ENCODE measurements at regions not wholly inside any gene's neighbourhood (a gene's known extent, or its start where the extent isn't known, plus 50 kb on each side); places are given as distances from the start of the nearest gene placed in this dataset.
"Not testable (repeated sequence)": the region's sequence is repeated elsewhere in the genome, so short reads cannot be mapped to it uniquely, and the experiment has no call there.

DNA sequence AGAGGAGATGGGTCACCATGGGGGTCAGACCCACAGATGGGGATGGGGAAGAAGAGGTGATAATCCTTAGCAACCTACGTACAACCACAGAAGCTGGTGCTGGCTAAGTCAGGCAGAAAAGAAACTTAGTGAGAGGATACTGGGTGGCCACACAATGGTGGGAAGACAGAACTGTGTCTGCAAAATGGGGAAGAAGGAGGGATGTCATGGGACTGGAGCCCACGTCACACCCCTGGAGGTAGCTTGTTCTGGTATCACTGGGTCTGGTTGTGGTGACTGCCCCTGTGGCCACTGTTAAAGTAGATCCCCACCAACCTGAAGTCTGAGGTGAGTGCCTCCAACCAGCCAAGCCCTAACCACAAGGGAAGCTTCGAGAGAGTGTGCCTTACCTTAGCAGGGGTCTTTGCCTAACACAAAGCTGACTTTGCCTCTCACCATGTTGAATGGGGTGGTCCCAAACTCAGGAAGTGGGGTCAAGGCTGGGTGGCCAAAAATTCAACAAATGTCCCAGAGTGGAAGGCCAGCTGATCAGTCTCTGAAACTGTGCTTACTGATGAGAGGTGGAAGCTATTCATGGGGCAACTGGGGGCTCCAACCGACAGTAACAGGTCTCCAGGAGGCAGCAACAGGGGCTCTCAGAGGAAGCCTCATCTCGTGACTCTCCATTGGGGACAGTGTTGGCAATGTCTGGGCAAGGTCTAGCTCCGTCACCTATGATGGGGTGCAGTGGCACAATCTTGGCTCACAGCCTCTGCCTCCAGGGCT lies 64.8 kb upstream of the SLC1A4 start:
- peaks cover 25% of the 10 kb centered on the region; the same call in 1 of the 2 replicates for H3K79me2 ChIP-seq (ENCODE audit: low read length)
- H3K27me3 ChIP-seq (ENCODE audit: low read depth, low read length) = no peaks in the 10 kb centered on the region
- H3K9me3 ChIP-seq (ENCODE audit: insufficient read depth, low read length) = no peaks in the 10 kb centered on the region
- no peak overlapping the region for H3K4me3 ChIP-seq (ENCODE audit: low read length)
- peaks cover 11% of the 10 kb centered on the region for H3K4me1 ChIP-seq (ENCODE audit: low read length)
- no peaks in the 10 kb centered on the region for H4K20me1 ChIP-seq (ENCODE audit: insufficient read depth, low read length)
- H3K4me2 ChIP-seq (ENCODE audit: low read length) = no peak overlapping the region
- H2AFZ ChIP-seq (ENCODE audit: low read depth, low read length) = no peak overlapping the region
- H3K9ac ChIP-seq (ENCODE audit: low read length) = no peak overlapping the region
- TF ChIP-seq, protein P1, sequence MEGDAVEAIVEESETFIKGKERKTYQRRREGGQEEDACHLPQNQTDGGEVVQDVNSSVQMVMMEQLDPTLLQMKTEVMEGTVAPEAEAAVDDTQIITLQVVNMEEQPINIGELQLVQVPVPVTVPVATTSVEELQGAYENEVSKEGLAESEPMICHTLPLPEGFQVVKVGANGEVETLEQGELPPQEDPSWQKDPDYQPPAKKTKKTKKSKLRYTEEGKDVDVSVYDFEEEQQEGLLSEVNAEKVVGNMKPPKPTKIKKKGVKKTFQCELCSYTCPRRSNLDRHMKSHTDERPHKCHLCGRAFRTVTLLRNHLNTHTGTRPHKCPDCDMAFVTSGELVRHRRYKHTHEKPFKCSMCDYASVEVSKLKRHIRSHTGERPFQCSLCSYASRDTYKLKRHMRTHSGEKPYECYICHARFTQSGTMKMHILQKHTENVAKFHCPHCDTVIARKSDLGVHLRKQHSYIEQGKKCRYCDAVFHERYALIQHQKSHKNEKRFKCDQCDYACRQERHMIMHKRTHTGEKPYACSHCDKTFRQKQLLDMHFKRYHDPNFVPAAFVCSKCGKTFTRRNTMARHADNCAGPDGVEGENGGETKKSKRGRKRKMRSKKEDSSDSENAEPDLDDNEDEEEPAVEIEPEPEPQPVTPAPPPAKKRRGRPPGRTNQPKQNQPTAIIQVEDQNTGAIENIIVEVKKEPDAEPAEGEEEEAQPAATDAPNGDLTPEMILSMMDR (IDR thresholded peaks at IDR 0.05; ENCODE audit: low read depth, low read length) = no peak
- no peak for TF ChIP-seq EZH2phosphoT487 (IDR thresholded peaks at IDR 0.05; ENCODE audit: low read depth)
- no peak overlapping the region for H3K27ac ChIP-seq (ENCODE audit: low read length)
- H3K36me3 ChIP-seq (replicated peaks; ENCODE audit: low read depth, low read length) = peaks cover 26% of the 10 kb centered on the region

DNA sequence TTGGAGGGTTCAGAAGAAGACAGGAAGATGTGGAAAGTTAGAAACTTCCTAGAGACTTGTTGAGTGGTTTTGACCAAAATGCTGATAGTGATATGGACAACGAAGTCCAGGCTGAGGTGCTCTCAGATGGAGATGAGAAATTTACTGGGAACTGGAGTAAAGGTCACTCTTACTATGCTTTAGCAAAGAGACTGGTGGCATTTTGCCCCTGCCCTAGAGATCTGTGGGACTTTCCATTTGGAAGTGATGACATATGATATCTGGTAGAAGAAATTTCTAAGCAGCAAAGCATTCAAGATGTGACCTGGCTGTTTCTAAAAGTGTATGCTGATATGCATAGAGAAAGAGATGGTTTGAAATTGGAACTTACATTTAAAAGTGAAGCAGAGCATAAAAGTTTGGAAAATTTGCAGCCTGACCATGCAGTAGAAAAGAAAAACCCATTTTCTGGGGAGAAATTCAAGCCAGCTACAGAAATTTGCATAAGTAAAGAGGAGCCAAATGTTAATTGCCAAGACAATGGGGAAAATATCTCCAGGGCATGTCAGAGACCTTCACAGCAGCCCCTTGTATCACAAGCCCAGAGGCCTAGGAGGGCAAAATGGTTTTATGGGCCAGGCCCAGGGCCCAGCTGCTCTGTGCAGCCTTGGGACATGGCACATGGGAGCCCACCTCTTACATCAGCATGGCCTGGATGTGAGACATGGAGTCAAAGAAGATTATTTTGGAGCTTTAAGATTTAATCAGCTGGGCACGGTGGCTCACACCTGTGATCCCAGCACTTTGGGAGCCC lies 63.1 kb upstream of the SLC1A4 start:
- Histone ChIP-seq H3K79me2 (ENCODE audit: low read length) (peaks cover 43% of the 10 kb centered on the region), H3K4me1 (ENCODE audit: low read length) (peaks cover 25% of the 10 kb centered on the region)
- H3K9me3 ChIP-seq (ENCODE audit: insufficient read depth, low read length) = not testable (repeated sequence)

DNA sequence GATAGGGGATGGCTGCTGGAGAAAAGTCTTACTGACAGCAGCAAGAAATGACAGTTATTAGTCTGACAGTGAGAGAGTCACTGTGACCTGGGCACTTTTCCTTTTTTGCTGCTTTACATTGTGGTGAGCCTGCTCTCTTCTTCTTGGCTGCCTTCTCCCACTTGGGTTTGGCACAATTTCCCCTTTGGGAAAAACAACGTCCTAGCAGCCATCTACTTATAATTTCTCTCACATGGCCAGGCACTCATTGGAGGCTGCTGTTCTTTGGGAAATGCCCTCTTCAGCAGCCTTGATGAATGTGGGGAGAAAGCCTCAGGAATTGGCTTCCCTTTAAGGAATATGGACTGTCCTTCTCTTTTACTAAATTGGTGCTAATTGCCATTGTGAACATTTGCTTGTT lies 60.4 kb upstream of the SLC1A4 start:
- 0 out of 2 replicates have a peak, but pooled peaks cover under 1% of the 10 kb centered on the region for H3K9me3 ChIP-seq (ENCODE audit: insufficient read depth, low read length)
- H3K4me3 ChIP-seq (ENCODE audit: low read length) = no peak overlapping the region

More for the DNA sequence above, 63.1 kb upstream of the SLC1A4 start:
- not testable (repeated sequence) for H3K27me3 ChIP-seq (ENCODE audit: low read depth, low read length); H3K9ac ChIP-seq (ENCODE audit: low read length); H3K27ac ChIP-seq (ENCODE audit: low read length); H2AFZ ChIP-seq (ENCODE audit: low read depth, low read length); H4K20me1 ChIP-seq (ENCODE audit: insufficient read depth, low read length); H3K4me2 ChIP-seq (ENCODE audit: low read length); H3K4me3 ChIP-seq (ENCODE audit: low read length)
- peaks cover 42% of the 10 kb centered on the region for H3K36me3 ChIP-seq (replicated peaks; ENCODE audit: low read depth, low read length)

DNA sequence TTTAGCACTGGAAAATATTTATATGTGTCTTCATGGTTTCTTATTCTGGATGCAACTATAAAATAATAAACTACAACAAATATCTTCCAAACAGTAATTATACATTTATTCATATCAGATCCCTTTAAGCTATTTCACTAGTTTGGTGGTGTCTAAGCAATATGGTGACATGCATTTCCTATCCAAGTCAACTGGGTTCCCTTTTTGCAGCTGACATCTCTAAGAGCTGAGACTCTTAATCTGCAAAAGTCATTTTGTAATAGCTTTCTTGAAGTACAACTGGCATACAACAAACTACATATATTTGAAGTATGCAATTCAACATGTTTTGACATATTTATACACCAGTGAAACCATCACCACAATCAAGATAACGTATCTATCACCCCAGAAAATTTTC lies 59.9 kb upstream of the SLC1A4 start:
- Histone ChIP-seq H3K79me2 (ENCODE audit: low read length) (peaks cover 56% of the 10 kb centered on the region), H3K27me3 (ENCODE audit: low read depth, low read length) (no peaks in the 10 kb centered on the region), H3K9ac (ENCODE audit: low read length) (no peak overlapping the region), H3K4me3 (ENCODE audit: low read length) (no peak overlapping the region), H2AFZ (ENCODE audit: low read depth, low read length) (no peak overlapping the region), H3K36me3 (replicated peaks; ENCODE audit: low read depth, low read length) (peaks cover 47% of the 10 kb centered on the region), H4K20me1 (ENCODE audit: insufficient read depth, low read length) (no peaks in the 10 kb centered on the region), H3K4me1 (ENCODE audit: low read length) (peaks cover 46% of the 10 kb centered on the region), H3K27ac (ENCODE audit: low read length) (no peak overlapping the region), H3K9me3 (ENCODE audit: insufficient read depth, low read length) (0 out of 2 replicates have a peak, but pooled peaks cover 5% of the 10 kb centered on the region), H3K4me2 (ENCODE audit: low read length) (no peak overlapping the region)
- TF ChIP-seq, protein P1 (IDR thresholded peaks at IDR 0.05; ENCODE audit: low read depth, low read length) = no peak
- no peak for TF ChIP-seq EZH2phosphoT487 (IDR thresholded peaks at IDR 0.05; ENCODE audit: low read depth)

More for the DNA sequence above, 60.4 kb upstream of the SLC1A4 start:
- TF ChIP-seq EZH2phosphoT487 (IDR thresholded peaks at IDR 0.05; ENCODE audit: low read depth) = no peak
- TF ChIP-seq, protein P1 (IDR thresholded peaks at IDR 0.05; ENCODE audit: low read depth, low read length) = no peak
- Histone ChIP-seq H4K20me1 (ENCODE audit: insufficient read depth, low read length) (no peaks in the 10 kb centered on the region), H3K27me3 (ENCODE audit: low read depth, low read length) (no peaks in the 10 kb centered on the region), H3K4me1 (ENCODE audit: low read length) (peaks cover 44% of the 10 kb centered on the region), H2AFZ (ENCODE audit: low read depth, low read length) (no peak overlapping the region), H3K27ac (ENCODE audit: low read length) (no peak overlapping the region), H3K79me2 (ENCODE audit: low read length) (peaks cover 56% of the 10 kb centered on the region), H3K9ac (ENCODE audit: low read length) (no peak overlapping the region), H3K4me2 (ENCODE audit: low read length) (no peak overlapping the region), H3K36me3 (replicated peaks; ENCODE audit: low read depth, low read length) (peaks cover 44% of the 10 kb centered on the region)
